GM19372 (cell line): ENCODE measurements at regions not wholly inside any gene's neighbourhood (a gene's known extent, or its start where the extent isn't known, plus 50 kb on each side); places are given as distances from the start of the nearest gene placed in this dataset.
"Not testable (repeated sequence)": the region's sequence is repeated elsewhere in the genome, so short reads cannot be mapped to it uniquely, and the experiment has no call there.

Experiments
- ATAC-seq: cut with Tn5 transposase; IDR thresholded peaks from one replicate; pipeline ENCODE4 v1.9.1; 2021; ENCODE audit warnings: mild to moderate bottlenecking, low read depth, moderate library complexity; ENCODE audit not compliant: unreplicated experiment

DNA sequence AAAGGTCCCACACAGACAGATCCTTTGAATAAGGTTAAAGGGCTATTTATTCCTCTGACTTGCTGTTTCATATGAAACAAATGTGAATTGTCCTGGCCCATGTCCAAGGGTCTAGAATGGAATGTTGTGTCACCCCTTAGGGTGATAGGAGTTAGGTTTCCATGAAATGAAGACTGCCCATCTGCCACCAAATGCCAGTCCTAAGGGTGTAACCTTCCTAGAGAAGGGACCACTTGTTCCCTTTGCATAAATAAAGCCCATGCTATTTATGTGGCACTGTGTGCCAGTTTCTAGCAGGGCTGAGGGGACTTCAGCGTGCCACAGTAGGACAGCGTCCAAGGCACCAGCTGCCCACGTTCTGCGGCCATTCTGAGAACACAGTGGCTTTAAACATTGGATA is 171.3 kb downstream of the ABCA8 start:
- no peak for ATAC-seq

DNA sequence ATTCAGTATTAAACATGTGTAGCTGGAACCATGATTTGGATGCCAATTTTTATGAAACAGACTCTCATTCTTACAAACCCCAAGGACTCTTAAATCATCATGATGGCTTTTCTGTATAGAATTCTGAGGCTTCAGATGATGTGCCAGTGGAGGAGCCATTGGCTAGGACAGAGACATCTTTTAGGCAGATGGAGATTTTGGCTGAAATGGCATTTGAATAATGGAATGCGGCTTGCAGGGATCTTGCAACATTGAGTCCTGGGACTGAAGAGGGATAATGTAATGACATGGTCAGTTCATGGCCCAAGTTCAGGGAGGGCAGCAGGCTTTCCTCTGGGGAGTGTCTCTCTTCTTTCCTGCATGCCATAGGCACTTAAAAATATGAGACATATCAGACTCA is 172.4 kb downstream of the ABCA8 start:
- ATAC-seq, result no peak

- ATAC-seq, result no peak
Observed at GRCh38 chr17:68780596-68780995, 174.6 kb downstream of the ABCA8 start.

DNA sequence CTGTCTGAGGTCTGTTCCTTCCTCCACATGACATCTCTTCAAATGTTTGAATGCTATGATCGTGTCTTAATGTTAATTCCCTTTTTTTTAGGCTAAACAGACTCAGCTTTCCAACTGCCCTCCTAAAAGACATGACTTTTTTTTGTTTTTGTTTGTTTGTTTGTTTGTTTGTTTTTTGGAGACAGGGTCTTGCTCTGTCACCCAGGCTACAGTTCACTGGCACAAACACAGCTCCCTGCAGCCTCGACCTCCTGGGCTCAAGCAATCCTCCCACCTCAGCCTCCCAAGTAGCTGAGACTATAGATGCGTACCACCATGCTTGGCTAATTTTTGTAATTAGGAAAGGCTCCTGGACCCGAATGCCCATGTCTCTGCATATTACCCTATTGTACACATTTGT is 176.5 kb downstream of the ABCA8 start:
- ATAC-seq, result no peak

GRCh38 chr17:68777856-68778694 is 176.9 kb upstream of the FAM20A start:
- no peak for ATAC-seq

- no peak for ATAC-seq
Observed at GRCh38 chr17:68777243-68777855, 176.2 kb upstream of the FAM20A start.

DNA sequence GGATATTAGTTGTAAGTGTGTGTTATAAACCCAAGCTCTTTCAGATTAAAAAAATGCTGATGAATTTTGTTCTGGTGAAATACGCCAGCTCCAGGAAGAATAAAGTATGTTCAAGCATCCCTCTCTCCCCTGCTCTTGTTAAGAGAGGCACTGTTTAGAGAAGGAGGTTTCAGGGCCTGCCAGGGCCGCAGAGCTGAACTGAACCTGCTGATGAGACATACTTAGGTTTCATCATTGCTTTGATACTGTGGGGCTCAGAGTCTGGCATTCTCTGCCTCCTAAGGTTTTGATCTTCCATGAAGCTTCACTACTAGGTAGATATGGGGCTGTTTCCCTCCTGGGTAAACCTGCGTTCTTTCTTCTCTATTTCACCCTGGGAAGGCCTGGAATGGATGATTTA is 175.3 kb upstream of the FAM20A start:
- ATAC-seq, result no peak

- no peak for ATAC-seq
Observed at GRCh38 chr17:68775969-68776368, 174.8 kb upstream of the FAM20A start.

DNA sequence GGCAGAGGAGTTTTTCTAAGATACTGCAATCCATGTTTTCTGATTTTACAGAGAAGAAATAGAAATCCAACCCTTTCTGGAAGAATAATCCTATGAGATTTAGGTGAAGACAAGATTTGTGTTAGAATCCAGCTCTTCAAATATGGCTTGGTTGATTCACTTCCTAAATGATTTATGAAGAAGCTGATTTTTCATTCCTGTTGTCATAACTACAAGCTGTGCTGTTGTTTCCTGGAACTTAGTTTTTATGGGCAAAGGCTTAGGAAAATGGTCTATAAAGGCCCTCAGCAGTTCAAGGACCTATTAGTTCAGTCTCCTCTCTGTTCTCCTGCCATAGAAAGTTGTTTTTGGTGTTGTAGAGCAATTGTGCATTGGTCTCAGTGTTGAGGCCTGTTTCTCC is 174.2 kb upstream of the FAM20A start:
- ATAC-seq, result no peak

DNA sequence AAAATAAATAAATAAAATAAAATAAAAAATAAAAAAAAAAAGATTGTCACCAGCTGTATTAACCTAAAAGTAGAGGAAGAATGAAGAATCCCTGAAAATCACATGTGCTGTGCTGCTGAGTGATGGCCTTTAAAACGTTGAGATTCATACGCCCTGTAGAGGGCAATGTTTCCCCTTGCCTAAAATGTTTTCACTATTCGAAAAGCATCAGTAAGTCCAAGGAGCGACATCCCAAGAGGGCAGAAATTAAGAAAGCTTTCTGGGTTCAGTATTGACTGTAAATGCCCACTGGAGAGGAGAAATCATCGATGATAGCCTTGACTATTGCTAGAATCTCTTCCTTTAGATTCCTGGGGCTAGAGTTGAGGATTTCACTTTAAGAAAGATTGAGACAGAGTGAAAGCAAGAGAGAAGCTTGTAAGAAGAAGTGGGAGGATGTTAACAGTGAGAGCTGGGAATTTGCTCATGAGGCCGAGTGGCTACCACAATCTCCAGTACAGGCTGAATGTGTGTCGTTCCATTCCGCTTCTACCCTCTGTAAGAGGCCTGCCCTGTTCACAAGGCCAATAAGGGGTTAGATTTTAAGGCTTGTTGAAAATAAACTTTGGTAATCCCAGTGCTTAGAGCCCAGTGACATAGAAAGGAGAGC is 170.8 kb upstream of the FAM20A start:
- peak; percentile 81 for ATAC-seq

GRCh38 chr17:68768804-68769203 is 167.6 kb upstream of the FAM20A start:
- no peak for ATAC-seq

- no peak for ATAC-seq
Observed at GRCh38 chr17:68766640-68767039, 165.5 kb upstream of the FAM20A start.

GRCh38 chr17:68763562-68763961 is 162.4 kb upstream of the FAM20A start:
- ATAC-seq, result no peak

DNA sequence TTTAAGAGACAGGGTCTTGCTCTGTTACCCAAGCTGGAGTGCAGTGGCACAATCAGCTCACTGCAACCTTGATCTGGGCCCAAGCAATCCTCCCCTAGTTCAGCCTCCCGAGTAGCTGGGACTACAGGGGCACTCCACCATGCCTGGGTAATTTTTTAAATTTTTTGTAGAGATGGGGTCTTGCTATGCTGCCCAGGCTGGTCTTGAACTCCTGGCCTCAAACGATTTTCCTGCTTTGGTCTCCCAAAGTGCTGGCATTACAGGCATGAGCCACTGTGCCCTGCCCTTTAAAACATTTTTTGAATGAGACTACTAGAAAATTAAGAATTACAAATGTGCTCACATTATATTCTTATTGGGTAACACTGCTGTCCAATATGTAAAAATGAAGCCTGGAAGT is 161.7 kb upstream of the FAM20A start:
- no peak for ATAC-seq

DNA sequence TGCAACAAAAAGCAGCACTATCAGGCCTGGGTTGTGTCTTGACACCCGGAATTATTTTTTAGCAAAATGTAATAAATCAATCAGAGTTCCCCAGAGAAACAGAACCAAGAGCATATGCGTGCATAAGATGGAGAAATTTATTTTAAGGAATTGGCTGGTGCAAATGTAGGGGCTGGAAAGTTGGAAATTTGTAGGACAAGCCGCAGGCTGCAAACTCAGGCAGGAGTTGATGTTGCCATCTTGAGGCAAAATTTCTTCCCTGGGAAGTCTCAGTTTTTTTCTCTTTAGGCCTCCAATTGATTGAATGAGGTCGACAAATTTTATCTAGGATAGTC is 158.9 kb upstream of the FAM20A start:
- no peak for ATAC-seq

DNA sequence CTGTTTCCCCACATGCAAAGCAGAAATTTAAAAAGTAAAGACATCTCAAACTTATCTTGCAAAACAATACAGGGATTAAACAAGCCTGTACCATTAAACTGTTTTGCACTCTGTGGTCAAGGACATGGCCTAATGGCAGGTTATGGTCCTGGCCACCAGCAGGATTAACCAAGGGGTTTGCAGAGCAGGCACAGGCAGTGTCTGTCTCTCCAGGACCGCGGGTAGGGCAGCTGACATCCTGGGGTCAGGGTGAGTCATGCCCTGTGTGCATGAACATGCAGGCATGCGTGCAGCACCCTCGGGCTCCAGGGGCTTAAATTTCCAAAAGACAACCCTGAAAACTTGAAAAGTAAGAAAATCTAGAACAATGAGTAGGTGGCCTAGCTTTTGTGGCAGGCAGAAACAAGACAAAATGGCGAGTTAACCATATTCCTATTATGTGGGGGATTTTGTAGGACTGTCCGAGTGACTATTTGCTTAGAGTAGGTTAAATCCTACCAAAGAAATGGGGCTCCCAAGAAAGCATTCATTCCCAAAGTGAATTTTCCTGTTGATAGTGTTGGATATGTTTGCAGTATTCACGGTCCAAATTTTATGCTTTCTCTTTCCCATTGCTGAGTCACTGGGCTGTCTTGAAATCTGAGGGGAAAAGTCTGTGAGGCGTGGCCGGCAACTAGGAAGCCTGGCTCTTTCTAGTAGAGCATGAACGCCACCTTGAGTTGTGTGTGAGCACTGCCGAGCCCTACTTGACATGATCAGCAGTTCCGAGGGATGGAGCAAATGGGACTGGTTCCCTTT is 158.4 kb upstream of the FAM20A start:
- peak; percentile 87 for ATAC-seq

- ATAC-seq, result no peak
Observed at GRCh38 chr17:68759002-68759342, 157.8 kb upstream of the FAM20A start.

GRCh38 chr17:68757866-68758757 is 156.9 kb upstream of the FAM20A start:
- ATAC-seq, result not testable (repeated sequence)

- no peak for ATAC-seq
Observed at GRCh38 chr17:68753985-68754769, 153.0 kb upstream of the FAM20A start.
